Colon (tissue), 2 donors: ENCODE measurements at regions not wholly inside any gene's neighbourhood (a gene's known extent, or its start where the extent isn't known, plus 50 kb on each side); places are given as distances from the start of the nearest gene placed in this dataset.
A peak's percentile ranks its signal among the peaks of the same experiment; 100 is the strongest.

Source experiments
- FAIRE-seq: peaks from 2 replicates; lab custom pipeline; 2012; peaks lifted over from hg19 to GRCh38; lab: Jason Lieb, UNC
- donor health status: control.
- donor health status: control.

DNA sequence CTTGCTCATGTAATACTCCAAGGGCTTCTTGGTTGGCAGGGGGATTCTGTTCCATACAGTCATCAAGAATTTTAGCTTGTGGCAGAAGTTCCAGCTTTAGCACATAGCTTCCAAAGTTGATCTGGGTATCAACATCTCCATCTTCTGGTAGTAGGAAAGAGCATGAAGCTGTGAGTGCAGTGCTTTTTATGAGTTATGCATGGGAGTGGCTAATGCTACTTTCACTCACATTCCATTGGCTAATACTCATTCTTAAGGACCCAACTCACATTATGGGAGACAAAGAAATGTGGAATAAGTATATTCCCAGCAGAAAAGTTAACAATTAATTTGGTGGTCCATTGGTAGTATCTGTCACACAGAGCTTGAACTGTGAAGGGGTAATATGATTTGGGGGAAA lies 194.2 kb upstream of the CHD1 start:
- FAIRE-seq = no peak

DNA sequence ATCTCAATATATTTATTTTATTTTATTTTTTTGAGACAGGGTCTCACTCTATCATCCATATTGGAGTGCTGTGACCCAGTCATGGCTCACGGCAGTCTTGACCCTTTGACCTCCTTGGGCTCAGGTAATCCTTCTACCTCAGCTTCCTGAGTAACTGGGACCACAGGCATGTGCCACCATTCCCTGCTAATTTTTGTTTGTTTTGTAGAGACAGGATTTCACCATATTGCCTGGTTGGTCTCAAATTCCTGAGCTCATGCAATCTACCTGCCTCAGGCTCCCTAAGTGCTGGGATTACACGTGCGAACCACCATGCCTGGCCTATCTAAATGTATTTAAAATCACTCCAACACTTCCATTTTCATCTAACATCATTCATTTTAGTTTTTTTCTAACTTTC lies 190.5 kb upstream of the CHD1 start:
- no peak for FAIRE-seq

DNA sequence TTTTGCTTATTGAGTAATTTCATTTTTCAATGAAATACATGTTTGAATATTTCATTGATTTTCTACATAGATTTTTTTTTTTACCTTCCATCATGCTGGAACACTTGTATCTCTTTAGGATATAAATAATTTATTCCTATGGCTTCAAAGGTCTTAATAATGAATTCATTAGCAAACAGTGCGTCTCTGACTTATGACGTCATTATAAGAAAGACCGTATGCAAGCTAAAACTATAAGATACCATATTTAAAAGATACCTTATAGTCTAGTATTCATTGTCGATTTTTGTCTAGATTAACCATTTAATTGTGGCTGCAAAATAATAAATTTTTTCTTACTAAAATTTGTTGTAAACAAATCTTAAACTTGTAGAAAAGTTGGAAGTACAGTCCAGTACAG lies 187.7 kb upstream of the CHD1 start:
- no peak for FAIRE-seq

DNA sequence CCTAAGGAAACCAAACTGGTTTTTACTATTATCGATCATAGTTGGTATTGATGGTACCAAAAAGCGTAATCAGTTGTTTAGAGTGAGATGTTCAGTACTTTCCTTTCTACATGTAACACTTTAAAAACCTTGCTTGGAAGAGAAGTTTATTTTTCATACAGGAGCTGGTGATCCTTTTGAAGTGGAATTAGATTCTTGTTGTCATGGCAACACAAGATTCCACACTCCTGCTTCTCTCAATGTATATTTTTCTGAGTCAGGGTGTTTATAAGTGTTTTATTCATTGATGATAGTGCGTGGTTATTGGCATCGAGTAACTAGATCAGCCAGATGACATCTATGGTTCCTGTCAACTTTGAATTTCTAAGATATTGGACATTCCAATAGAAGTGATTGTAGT lies 181.1 kb upstream of the CHD1 start:
- FAIRE-seq = no peak

DNA sequence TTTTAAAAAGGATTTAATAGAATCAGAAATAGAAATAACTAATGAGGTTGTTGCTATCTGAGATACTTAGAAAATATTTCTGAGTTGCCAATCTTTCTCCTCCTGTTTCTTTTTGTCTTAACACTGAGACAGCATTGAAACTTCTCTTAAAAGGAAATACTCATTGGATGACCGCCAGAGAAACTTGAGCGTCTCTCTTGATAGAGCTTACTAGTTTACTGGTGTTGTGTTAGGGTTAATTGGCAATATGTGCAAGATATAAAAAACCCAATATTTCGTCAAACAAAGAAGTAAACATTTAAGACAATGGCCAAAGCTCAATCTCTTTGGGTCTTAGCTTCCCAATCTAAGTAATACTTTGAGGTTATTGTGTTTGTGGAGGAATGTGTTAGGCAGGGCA lies 176.4 kb upstream of the CHD1 start:
- no peak for FAIRE-seq

DNA sequence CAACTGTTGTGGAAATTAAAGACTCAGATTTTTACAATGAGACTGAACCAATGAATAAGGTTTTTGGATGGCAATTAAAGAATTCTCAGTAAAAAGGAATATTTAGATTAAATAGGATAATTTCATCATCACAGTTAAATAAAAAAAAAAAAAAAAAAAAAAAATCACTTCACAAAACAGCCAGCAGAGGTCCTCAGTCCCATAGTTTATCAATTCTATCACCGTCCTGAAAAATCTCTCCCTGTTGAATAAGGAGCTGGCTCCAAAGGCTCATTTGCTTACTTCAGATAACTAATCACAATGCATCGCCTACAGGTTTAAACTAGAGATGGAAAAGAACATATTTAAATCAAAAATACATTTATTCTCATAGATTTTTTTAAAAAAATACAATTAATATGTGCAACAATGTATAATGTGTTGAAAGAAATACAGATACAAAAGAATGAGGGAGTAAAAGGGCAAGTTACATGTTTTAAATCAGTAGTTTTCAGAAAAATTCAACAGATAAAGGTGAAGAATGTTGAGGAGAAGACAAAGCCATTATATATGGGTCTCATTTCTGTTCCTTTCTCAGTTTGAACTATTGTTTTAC lies 175.8 kb upstream of the CHD1 start:
- peak; percentile 76 for FAIRE-seq

DNA sequence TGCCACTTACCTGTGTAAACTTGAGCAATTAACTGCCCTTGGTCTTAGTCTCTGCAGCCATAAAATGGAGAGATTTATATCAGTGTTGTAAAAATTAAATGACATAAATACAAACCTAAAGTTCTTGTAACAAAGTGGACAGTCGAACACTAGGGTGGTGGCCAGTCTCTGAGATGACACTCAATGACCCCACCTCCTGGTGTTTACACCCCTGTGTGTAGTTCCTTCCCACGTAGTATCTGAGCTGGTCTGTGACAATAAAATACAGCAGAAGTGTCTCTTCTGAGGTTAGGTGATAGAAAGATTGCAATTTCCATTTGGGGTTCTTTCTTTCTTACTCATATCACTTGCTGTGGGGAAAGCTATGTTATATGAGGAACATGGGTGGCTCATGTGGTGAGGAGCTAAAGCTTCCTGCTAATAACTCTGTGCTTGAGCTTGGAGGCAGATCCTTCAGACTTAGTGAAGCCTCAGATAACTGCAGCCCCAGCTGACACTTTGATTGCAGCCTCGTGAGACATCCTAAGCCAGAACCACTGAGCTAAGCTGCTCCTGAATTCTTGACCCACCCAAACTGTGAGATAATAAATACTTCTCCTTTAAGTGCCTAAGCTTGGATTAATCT lies 173.4 kb upstream of the CHD1 start:
- no peak for FAIRE-seq

DNA sequence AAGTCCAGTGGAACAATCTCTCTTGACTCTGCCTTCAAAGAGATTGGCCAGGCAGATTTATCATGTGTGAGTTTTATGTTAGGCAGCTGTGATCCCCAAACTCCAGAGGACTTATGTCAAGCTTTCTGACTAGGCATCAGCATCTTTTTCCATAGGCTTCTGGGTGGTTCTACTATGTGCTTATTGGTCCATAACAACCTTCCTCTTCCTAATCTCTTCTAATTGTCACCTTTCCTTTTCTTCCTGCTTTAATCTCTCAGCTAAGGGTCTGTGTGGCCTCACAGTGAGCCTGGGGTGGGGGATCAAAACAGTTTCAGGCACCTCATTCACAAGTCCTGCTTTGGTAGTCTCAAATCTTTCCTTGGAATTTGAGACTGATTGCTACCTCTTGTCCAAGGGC lies 170.9 kb upstream of the CHD1 start:
- FAIRE-seq = no peak

DNA sequence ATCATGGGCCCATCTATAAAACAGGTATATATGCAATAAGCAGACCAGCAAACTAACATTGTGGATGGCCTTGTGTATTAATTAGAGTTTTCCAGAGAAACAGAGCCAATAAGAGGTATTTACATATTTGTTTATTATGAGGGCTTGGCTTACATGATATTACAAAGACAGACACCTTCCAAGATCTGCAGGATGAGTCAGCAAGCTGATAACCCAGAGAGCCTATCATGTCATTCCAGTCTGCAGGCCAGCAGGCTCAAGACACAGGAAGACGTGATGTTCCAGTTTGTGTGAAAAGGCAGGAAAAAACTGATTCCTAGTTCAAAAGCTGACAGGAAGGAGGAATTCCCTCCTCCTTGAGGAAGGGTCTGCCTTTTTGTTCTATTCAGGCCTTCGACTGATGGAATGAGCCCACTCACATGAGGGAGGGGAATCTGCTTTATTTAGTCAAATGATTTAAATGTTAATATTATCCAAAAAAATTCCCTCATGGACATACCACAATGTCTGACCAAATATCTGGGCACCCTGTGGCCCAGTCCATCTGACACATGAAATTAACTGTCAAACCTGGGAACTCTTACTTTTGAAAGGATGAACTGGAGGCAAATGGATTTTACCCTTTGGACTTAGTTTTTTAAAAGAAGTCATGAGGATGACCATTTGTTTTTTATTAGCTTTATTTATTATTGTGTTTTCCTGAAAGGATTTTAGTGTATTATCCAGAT lies 161.2 kb upstream of the CHD1 start:
- FAIRE-seq = no peak

DNA sequence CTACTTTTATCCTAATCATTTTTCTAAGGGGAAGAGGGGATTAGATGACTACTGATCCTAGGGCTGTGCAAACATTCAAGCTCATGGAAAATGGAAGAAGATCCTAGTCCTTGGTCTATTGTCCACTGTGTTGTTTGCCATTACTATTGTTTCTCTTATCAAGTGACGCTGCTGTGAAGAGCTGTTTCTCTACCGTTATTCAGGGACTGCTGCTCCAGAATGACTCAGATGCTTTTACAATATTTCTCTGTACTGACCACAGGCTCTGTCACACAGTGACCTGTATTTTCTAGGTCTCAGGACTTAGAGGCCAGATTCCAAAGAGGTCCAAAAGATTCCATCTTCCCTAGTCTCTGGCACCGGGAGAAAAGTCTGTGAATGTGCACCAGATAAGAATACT lies 159.5 kb upstream of the CHD1 start:
- FAIRE-seq = no peak

DNA sequence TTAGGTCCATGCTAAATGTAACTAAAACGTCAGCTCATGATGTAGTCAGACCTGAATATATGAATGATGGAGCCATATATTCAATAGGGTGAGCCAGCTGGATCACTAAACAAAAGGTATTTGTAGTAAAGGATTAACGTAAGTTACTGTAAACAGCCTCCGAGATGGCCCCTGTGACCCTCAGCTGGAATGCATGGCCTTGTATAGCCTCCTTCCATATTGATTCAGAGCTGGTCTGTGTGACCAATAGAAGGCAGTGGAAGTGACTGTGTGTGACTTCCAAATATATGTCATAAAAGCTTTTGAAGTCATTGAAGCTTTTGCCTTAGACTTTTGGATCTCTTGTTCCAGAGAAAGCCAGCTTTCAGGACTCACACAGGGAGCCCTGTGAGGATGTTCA lies 154.4 kb upstream of the CHD1 start:
- no peak for FAIRE-seq

DNA sequence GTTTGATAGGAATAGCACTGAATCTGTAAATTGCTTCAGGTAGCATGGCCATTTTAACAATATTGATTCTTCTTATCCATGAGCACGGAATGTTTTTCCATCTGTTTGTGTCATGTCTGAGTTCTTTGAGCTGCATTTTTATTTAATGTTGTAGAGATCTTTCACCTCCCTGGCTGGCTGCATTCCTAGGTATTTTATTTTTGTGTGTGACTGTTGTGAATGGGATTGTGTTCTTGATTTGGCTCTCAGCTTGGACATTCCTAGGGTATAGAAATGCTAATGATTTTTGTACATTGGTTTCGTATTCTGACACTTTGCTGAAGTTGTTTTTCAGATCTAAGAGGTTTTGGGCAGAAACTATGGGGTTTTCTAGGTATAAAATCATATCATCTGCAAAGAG lies 152.9 kb upstream of the CHD1 start:
- FAIRE-seq = no peak

DNA sequence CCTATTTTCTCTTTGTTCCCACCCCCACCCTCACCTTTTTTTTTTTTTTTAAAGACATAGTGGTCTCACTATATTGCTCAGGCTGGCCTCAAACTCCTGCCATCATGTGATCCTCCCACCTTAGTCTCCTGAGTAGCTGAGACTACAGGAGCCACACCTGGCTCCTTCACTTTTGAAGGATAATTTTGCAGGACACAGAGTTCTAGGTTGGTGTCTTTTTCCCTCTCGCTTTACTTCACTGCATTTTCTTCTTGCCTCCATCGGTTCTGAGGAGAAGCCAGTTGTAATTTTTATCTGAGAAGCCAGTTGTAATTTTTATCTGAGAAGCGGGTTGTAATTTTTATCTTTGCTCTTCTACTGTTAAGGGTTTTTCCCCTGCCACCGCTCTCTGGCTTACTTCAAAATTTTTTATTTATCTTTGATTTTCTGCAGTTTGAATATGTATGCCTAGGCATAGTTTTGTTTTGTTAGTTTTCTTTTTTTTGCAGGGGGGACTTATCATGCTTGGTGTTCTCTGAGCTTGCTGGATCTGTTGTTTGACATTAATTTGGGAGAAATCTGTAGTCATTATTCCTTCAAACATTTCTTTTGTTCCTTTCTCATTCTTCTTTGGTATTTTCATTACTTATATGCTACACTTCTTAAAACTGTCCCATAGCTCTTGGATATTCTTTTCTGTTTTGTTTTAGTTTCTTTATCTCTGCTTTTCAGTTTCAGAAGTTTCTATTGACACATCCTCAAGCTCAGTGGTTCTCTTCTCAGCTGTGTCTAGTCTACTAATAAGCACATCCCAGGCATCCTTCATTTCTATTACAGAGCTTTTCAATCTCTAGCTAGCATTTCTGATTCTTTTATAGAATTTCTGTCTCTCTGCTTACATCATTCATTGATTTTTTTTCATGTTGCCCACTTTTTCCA lies 148.2 kb upstream of the CHD1 start:
- FAIRE-seq = no peak

DNA sequence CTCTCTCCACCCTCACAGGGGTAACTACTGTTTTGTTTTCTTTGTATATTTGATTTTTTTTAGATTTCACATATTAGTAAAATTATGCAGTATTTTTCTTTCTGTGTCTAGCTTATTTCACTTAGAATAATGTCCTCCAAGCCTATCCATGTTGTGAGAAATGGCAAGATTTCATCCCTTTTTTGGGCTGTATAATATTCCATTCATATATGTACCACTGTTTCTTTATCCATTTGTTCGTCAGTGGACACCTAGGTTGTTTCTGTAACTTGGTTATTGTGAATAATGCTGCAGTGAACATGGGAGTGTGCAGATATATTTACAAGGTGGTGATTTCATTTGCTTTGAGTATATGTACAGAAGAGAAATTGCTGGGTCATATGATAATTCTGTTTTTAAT lies 144.0 kb upstream of the CHD1 start:
- no peak for FAIRE-seq

DNA sequence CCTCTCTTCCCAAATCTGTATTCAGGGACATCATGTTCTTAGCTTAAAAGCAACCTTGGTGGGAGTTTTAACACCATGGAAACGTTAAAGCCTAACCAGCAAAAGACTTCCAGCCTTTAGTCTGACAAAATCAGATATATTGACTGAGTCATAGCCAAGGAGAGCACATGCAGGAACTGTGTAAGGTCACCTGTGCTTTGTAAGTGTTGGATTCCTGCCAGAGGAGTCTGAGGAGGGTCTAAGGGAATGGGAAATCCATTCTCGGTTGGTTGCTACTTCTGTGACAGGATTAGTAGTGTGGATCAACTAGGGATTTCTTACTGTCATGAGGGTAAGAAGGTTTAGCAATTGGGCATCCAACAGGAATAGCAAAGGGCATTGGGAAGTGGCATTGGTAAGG lies 142.0 kb upstream of the CHD1 start:
- FAIRE-seq = no peak

DNA sequence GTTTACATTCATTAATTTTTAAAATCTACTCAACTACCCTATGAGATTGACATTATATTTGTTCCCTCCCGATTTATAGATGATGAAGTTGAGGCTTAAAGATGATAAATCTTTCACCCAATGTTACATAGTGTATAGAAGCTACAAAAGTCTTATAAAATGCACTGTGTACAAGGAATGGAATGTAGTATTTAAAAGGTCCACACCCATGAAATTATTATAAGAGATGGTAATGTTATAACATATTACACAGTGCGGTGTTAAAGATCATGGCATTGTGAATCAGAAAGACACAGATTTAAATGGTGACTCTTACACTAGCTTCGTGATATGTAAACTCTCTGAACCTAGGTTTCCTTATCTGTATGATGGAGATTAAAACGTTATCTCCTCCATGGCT lies 141.6 kb upstream of the CHD1 start:
- FAIRE-seq = no peak

DNA sequence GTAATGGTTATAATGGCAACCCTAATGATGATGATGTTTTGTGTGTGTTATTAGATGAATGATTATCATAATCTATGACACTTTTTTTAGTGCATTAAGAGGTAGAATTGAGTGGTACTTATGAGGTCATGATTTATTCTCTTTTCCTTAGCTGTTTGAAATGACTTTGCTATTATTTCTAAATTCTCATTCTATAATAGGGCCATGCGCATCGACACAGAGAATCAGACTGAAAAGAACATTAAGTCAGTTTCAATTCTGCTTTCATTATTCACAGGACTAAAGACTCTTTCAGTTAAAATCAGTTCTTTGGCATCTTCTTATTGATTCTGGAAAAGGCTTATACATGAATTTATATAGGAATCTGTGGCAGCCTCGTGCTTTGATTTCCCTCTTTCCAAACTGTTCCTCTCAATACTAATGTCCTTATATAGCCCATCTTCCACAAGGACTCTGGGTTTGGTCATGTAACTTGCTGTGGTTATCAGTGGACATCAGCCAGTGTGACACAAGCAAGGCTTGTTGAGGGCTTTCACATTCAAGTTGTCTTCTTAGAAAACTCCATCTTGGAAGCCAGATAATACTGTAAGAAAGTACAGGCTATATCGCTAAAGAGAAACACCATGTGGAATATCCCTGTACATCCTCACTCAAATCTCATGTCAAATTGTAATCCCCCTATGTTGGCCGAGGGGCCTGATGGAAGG lies 140.3 kb upstream of the CHD1 start:
- FAIRE-seq = no peak

DNA sequence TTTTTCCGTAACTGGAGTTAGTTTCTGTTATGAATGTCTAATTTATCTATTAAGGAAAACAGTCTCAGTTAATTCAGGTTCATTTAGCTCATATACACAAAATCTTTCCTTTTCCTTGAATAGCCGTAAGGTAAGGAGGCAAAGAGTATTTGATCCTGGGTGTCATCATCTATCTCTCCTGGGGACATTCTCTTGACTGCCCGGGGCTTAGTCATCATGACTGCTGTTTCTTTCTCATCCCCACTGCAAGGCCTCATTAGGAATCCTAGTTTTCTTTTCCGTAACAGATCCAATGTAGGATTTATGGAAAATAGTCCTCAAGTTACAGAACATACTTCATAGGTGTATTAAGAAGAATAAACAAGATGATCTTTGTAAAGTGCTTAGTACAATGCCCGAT lies 134.9 kb upstream of the CHD1 start:
- FAIRE-seq = no peak

DNA sequence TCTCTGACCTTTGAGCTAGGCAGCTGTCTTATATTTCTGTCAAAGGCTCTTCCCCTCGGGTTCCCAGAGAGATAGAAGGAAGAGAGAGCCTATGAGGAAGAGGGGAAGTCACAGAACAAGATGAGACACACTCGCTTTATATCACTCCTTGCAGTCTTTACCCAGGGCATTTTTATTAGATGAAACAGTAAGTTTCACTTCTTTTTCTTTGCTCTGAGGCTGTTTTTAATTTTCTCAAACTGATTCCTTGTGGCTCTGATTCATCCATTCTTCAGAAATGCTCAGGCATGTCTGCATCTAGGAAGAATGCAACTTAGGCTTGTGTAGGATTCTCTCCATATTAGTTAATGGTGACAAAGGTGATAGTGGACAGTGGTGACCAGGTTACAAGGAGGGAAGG lies 132.9 kb upstream of the CHD1 start:
- FAIRE-seq = no peak

DNA sequence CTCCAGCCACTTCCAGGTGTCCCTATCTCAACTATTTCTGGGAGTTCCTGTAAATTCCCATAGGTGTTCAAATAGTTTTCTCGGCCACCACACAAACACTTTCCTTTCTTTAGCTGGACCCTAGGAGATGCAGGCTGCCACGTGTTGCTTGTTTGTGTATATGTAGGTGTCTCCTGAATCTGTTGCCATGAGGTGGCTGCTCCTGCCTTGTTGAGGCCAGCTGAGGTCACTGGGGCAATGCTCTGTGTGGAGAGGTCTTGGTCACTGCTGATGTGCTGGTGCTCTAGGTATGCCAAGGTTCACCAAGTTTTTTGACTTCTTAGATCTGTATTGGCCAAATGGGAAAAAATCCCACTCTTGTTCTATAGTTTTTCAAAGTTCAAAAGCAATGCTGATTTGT lies 132.5 kb upstream of the CHD1 start:
- FAIRE-seq = no peak

DNA sequence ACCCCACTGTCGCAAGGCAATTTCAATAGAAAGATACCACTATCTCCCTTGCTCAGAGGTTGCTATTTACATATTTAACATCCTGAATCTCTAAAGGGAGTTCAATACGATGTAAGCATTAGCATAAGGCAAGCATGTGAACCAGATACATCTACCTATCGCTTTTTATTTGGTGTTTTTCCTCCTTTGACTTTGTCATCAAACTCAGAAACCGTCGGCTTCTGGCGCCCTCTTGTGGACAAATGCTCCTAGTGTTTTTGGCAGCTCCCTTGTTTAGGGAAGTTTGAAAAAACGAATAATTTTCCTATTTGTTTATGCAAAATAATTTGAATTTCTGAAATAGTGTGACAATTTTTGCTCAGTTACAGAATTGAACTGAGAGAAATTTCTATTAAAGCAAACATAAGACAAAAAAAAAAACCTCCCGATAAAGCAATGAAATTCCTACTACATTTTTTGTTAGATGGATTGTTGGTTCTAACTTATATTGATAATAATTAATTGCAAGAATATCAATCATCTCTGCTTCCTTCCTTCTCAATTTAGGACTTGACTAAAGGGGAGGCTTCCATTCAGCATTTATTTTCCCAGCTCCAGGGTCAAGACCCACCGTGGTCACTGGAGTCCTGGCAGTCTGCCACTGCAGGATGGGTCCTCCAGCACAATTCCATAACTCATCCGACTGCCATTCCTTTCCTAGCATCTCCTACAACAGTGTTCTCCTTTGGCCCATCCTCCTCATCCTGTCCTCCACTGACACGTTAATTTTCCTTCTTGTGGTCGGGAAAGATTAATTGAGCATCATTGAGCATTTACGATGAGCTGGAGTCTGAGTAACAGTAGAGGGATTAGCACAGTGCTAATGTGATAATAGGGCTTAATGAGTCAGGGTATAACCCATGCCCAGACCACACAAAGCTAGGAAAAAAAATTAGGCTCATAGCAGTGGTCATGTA lies 131.8 kb upstream of the CHD1 start:
- peak; percentile 66 for FAIRE-seq
